ENCODE measurements at regions not wholly inside any gene's neighbourhood (a gene's known extent, or its start where the extent isn't known, plus 50 kb on each side); places are given as distances from the start of the nearest gene placed in this dataset.

DNA sequence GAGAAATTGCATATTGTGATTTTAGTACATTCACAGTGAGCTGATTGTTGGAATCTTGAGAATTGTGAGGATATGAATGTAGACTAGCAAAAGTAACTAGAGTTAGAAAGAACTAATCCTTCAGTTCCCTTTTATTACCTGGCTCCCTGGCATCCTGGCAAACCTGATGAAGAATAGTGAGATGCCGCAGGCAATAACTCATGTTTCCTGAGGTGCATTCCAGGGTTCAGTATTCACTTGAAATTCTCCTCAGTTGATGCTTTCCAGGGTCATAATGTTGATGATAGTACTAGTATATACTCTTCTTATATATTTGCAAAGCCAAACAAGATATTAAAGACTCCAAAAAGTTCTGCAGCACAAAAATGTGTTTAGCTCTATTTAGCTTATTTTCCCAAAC lies 432.1 kb upstream of the CELF4 start:
- SMC1A ChIA-PET (ENCODE audit: uncharacterized antibody, unreplicated experiment), result no interaction called here
- no peaks in the 10 kb centered on the region for H3K79me2 ChIP-seq (ENCODE audit: control insufficient read depth, insufficient read depth, low read length)
- intact Hi-C loops (cut with micrococcal nuclease; ENCODE audit: unreplicated experiment) (loop anchor here (10.0 kb wide), 1 partner anchor 63 kb away; no protein-coding TSS in a partner anchor), in situ Hi-C loops (cut with MboI) (no loop called here)
- RAD21 ChIA-PET (ENCODE audit: unreplicated experiment), result no interaction called here
- ATAC-seq (no peak), DNase-seq (ENCODE audit: low read depth, low spot score) (no peak), FAIRE-seq (no peak)
- WGBS (ENCODE audit: insufficient coverage, insufficient replicate concordance, low lambda C conversion rate, missing lambda C conversion rate), result 0% methylated on average over 1 of the region's 1 CpG
- no peak overlapping the region for H3K4me2 ChIP-seq (ENCODE audit: control insufficient read depth, insufficient read depth)
- H4K20me1 ChIP-seq (ENCODE audit: control insufficient read depth, insufficient read depth), result no peaks in the 10 kb centered on the region
- CTCF ChIA-PET, result interaction anchor here (1.2 kb wide), 1 partner anchor 10 kb away, joined by 3 read pairs; no protein-coding TSS in a partner anchor
- no peak overlapping the region for H3K4me3 ChIP-seq
- no peak overlapping the region for H3K9ac ChIP-seq (ENCODE audit: control insufficient read depth, insufficient read depth, low read length)
- TF ChIP-seq IKZF1 (conservative IDR thresholded peaks at IDR 0.05) (no peak), SIN3A (IDR thresholded peaks at IDR 0.05; ENCODE audit: low read depth, low read length) (no peak), BMI1 (IDR thresholded peaks at IDR 0.05; ENCODE audit: borderline replicate concordance) (no peak), MEF2B (IDR thresholded peaks at IDR 0.05; ENCODE audit: partially characterized antibody, poor library complexity, severe bottlenecking) (no peak), MYC (IDR thresholded peaks at IDR 0.05; ENCODE audit: insufficient read depth, insufficient read length, insufficient replicate concordance, low read length, severe bottlenecking) (no peak), MYB (IDR thresholded peaks at IDR 0.05; ENCODE audit: borderline replicate concordance, low read depth, low read length) (no peak), SMARCA5 (IDR thresholded peaks at IDR 0.05) (no peak), MEF2A (IDR thresholded peaks at IDR 0.05; ENCODE audit: insufficient read depth, low read depth, low read length) (no peak), HDGF (IDR thresholded peaks at IDR 0.05) (no peak), ZNF622 (IDR thresholded peaks at IDR 0.05) (no peak), EP300 (IDR thresholded peaks at IDR 0.05; ENCODE audit: borderline replicate concordance in 1 of 2, control insufficient read depth in 1 of 2, low read depth in 2 of 2, low read length in 2 of 2) (no peak), SP1 (IDR thresholded peaks at IDR 0.05; ENCODE audit: low read depth, low read length) (no peak), IRF4 (IDR thresholded peaks at IDR 0.05; ENCODE audit: low read depth, low read length) (no peak), CREB1 (IDR thresholded peaks at IDR 0.05; ENCODE audit: low read depth) (no peak)
- TF ChIP-seq, protein P1, sequence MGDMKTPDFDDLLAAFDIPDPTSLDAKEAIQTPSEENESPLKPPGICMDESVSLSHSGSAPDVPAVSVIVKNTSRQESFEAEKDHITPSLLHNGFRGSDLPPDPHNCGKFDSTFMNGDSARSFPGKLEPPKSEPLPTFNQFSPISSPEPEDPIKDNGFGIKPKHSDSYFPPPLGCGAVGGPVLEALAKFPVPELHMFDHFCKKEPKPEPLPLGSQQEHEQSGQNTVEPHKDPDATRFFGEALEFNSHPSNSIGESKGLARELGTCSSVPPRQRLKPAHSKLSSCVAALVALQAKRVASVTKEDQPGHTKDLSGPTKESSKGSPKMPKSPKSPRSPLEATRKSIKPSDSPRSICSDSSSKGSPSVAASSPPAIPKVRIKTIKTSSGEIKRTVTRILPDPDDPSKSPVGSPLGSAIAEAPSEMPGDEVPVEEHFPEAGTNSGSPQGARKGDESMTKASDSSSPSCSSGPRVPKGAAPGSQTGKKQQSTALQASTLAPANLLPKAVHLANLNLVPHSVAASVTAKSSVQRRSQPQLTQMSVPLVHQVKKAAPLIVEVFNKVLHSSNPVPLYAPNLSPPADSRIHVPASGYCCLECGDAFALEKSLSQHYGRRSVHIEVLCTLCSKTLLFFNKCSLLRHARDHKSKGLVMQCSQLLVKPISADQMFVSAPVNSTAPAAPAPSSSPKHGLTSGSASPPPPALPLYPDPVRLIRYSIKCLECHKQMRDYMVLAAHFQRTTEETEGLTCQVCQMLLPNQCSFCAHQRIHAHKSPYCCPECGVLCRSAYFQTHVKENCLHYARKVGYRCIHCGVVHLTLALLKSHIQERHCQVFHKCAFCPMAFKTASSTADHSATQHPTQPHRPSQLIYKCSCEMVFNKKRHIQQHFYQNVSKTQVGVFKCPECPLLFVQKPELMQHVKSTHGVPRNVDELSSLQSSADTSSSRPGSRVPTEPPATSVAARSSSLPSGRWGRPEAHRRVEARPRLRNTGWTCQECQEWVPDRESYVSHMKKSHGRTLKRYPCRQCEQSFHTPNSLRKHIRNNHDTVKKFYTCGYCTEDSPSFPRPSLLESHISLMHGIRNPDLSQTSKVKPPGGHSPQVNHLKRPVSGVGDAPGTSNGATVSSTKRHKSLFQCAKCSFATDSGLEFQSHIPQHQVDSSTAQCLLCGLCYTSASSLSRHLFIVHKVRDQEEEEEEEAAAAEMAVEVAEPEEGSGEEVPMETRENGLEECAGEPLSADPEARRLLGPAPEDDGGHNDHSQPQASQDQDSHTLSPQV (IDR thresholded peaks at IDR 0.05), result no peak
- TF ChIP-seq, protein P2, sequence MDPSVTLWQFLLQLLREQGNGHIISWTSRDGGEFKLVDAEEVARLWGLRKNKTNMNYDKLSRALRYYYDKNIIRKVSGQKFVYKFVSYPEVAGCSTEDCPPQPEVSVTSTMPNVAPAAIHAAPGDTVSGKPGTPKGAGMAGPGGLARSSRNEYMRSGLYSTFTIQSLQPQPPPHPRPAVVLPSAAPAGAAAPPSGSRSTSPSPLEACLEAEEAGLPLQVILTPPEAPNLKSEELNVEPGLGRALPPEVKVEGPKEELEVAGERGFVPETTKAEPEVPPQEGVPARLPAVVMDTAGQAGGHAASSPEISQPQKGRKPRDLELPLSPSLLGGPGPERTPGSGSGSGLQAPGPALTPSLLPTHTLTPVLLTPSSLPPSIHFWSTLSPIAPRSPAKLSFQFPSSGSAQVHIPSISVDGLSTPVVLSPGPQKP (IDR thresholded peaks at IDR 0.05; ENCODE audit: low read depth, low read length), result no peak
- no peaks in the 10 kb centered on the region for H3K4me1 ChIP-seq (ENCODE audit: control insufficient read depth, insufficient read depth, low read length)
- no peak overlapping the region for H3K27ac ChIP-seq (ENCODE audit: control insufficient read depth, insufficient read depth)
- no peak overlapping the region for H2AFZ ChIP-seq (ENCODE audit: control insufficient read depth, low read depth, low read length)
- POLR2A ChIA-PET, result no interaction called here
- H3K27me3 ChIP-seq (replicated peaks in 1 of 2; ENCODE audit: control insufficient read depth in 2 of 2, insufficient read depth in 2 of 2, low read length in 1 of 2), result no peaks in the 10 kb centered on the region
- H3K36me3 ChIP-seq (ENCODE audit: control insufficient read depth in 2 of 2, insufficient read depth in 2 of 2, low read length in 1 of 2), result no peaks in the 10 kb centered on the region
- BruUV-seq (replicated peaks), result no TSS peak
- H3K9me3 ChIP-seq (replicated peaks; ENCODE audit: control insufficient read depth, insufficient read depth, low read length), result no peaks in the 10 kb centered on the region

Data from GM12878 (cell line).